GM12874 (cell line): ENCODE measurements at regions not wholly inside any gene's neighbourhood (a gene's known extent, or its start where the extent isn't known, plus 50 kb on each side); places are given as distances from the start of the nearest gene placed in this dataset.

Experiments
- TF ChIP-seq, protein P1 (sequence below): IDR thresholded peaks from 2 replicates; pipeline ENCODE4 v1.5.1; 2011; ENCODE audit warnings: low read depth, mild to moderate bottlenecking, control low read depth, low read length, moderate library complexity; ENCODE audit not compliant: insufficient read depth

DNA sequence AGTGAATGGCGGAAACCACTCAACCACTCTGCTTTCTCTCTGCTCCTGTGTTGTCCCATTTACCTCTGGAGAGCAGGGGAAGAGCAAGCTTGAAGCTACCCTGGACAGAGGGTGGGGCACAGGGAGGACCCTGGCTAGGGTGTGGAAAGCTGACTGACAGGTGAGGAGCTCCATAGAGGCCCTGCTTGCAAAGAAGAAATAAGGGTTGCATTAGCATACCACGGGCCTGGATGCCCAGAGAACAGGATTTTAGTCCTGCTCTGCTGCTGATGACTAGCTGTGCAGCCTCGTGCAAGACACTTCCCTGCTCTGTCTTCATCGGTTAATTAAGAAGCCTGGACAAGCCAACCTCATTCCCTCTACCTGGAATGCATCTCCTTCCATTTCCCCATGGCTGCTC is 135.0 kb downstream of the BUD13 start:
- TF ChIP-seq, protein P1, sequence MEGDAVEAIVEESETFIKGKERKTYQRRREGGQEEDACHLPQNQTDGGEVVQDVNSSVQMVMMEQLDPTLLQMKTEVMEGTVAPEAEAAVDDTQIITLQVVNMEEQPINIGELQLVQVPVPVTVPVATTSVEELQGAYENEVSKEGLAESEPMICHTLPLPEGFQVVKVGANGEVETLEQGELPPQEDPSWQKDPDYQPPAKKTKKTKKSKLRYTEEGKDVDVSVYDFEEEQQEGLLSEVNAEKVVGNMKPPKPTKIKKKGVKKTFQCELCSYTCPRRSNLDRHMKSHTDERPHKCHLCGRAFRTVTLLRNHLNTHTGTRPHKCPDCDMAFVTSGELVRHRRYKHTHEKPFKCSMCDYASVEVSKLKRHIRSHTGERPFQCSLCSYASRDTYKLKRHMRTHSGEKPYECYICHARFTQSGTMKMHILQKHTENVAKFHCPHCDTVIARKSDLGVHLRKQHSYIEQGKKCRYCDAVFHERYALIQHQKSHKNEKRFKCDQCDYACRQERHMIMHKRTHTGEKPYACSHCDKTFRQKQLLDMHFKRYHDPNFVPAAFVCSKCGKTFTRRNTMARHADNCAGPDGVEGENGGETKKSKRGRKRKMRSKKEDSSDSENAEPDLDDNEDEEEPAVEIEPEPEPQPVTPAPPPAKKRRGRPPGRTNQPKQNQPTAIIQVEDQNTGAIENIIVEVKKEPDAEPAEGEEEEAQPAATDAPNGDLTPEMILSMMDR, result no peak

GRCh38 chr11:116636341-116636929 is 136.4 kb downstream of the BUD13 start:
- TF ChIP-seq, protein P1, result no peak

DNA sequence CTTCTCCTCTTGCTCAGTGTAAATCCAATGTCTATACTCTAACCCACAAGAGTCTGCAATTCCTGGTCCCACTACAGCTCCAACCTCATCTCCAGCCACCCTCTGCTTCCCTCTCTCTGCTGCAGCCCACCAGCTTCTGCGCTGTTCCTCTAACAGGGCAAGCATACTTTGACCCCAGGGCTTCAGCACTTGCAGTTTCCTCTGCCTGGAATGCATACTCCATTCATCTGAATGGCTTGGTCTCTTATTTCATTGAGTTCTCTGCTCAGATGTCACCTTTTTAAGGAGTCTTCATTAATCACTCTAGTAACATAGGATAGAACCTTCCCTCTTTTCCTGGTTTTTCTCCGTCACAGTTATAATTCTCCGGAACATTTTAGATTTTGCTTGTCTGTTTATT is 141.6 kb downstream of the BUD13 start:
- TF ChIP-seq, protein P1, result no peak

GRCh38 chr11:116618461-116618860 is 154.3 kb downstream of the BUD13 start:
- TF ChIP-seq, protein P1, result no peak

DNA sequence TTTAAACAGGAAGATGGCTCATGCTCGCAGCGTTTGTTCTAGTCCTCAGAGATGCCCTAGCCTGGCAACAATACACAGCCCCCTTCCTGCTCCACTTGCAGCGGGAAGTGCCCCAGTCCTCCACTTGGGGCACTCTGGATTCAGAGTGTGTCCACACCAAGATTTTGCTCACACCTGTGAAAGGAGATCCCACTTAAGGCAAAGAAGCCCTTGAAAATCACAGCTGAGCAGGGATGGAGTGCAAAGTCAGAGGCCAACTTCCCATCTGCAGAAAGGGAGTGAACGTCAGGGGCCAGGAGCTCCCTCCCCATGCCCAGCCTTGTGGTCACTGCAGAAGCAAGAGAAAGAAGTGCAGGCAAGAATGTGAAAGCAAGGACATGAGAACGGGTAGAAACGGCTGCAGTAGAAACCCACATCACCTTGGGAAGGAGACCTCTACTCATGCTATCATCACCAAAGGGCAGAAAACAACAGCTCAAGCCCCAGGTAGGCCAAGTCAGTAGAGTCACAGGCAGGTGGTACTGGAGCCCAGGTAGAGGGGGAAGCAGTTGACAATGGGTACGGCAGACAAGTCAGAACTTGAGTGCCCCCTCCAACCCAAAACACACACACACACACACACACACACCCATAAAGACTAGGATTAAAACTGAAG is 157.4 kb downstream of the BUD13 start:
- TF ChIP-seq, protein P1, result no peak

GRCh38 chr11:116614306-116615210 is 158.2 kb downstream of the BUD13 start:
- TF ChIP-seq, protein P1, result no peak

DNA sequence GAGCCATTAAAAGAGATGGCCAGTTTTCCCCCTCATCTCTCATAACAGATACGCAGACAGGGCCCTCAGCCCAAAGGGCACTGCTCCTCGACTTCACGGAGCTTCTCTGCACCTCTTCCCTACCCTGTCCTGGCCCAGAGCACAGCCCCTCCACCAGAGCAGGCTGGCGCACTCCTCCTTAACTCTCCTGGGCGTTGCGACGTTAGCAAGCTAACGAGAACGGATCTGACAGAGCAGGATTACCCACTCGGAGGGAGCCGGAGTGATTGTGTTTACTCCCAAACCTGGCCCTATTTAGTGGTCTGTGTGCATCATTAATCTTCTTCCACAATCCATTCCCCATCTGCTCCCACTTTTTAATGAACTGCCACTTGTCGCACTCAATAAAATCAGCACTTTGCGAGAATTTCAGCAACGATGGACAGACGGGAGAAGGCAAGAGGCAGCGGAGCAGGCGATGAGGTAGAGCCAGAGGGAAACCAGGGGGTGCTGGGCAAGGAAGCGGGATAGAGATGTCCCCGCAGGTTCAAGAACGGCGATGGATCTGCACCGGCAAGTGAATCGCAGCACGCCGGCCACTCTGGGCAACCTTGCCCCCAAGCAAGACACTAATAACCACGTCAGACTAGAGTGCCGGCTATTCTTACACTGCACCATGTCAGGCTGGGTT is 159.4 kb downstream of the BUD13 start:
- TF ChIP-seq, protein P1, result no peak
